ENCODE measurements at regions not wholly inside any gene's neighbourhood (a gene's known extent, or its start where the extent isn't known, plus 50 kb on each side); places are given as distances from the start of the nearest gene placed in this dataset.

DNA sequence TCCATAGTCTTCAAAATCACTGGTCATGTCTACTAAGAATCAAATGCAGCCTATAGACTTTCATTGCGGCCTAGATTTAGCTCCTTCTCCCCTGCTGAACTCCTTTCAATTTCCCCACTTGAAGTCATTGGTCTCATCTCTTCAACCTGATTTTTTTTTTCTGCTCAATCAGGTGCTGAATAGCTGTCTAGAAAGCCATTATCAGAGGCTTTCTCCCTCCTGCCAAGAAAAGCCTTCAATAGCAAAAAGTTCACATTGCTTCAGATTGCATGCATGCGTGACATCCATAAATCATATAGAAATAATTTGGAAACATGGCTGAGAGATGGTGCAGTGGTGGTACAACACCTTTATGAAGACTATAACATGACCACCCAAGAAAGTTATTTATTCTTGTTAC lies 316.2 kb downstream of the PLK2 start:
- Histone ChIP-seq H3K9ac (no peak overlapping the region), H3K27ac (ENCODE audit: low read depth in 2 of 2, low read length in 1 of 2) (no peak overlapping the region), H3K79me2 (ENCODE audit: insufficient read depth) (no peaks in the 10 kb centered on the region), H3K36me3 (replicated peaks in 1 of 2; ENCODE audit: control insufficient read depth in 1 of 2, insufficient read depth in 2 of 2, low read length in 1 of 2) (no peaks in the 10 kb centered on the region), H3K9me2 (no peaks in the 10 kb centered on the region), H3F3A (replicated peaks; ENCODE audit: insufficient read depth) (no peaks in the 10 kb centered on the region), H3K4me3 (ENCODE audit: low read depth in 2 of 2, low read length in 1 of 2) (no peak overlapping the region), H3K4me1 (ENCODE audit: control insufficient read depth in 1 of 2, insufficient read depth in 2 of 2, low read depth in 1 of 2, low read length in 1 of 2) (no peaks in the 10 kb centered on the region; a peak in 1 of 4 replicates), H3K9me3 (no peaks in the 10 kb centered on the region), H3K4me2 (no peak overlapping the region), H4K20me1 (ENCODE audit: insufficient read depth) (no peaks in the 10 kb centered on the region), H3K27me3 (ENCODE audit: insufficient read depth) (no peaks in the 10 kb centered on the region), H2AFZ (ENCODE audit: low read depth) (no peak overlapping the region)
- POLR2A ChIA-PET = no interaction called here
- TF ChIP-seq CHD2 (IDR thresholded peaks at IDR 0.05; ENCODE audit: low read length, partially characterized antibody) (no peak), RCOR1 (IDR thresholded peaks at IDR 0.05; ENCODE audit: low read length) (no peak)
- TF ChIP-seq, protein P1, sequence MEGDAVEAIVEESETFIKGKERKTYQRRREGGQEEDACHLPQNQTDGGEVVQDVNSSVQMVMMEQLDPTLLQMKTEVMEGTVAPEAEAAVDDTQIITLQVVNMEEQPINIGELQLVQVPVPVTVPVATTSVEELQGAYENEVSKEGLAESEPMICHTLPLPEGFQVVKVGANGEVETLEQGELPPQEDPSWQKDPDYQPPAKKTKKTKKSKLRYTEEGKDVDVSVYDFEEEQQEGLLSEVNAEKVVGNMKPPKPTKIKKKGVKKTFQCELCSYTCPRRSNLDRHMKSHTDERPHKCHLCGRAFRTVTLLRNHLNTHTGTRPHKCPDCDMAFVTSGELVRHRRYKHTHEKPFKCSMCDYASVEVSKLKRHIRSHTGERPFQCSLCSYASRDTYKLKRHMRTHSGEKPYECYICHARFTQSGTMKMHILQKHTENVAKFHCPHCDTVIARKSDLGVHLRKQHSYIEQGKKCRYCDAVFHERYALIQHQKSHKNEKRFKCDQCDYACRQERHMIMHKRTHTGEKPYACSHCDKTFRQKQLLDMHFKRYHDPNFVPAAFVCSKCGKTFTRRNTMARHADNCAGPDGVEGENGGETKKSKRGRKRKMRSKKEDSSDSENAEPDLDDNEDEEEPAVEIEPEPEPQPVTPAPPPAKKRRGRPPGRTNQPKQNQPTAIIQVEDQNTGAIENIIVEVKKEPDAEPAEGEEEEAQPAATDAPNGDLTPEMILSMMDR (IDR thresholded peaks at IDR 0.05) = no peak
- CTCF ChIA-PET = no interaction called here
- WGBS (ENCODE audit: low lambda C conversion rate) = 98% methylated on average over 2 of the region's 2 CpGs
- DNase-seq = no peak

DNA sequence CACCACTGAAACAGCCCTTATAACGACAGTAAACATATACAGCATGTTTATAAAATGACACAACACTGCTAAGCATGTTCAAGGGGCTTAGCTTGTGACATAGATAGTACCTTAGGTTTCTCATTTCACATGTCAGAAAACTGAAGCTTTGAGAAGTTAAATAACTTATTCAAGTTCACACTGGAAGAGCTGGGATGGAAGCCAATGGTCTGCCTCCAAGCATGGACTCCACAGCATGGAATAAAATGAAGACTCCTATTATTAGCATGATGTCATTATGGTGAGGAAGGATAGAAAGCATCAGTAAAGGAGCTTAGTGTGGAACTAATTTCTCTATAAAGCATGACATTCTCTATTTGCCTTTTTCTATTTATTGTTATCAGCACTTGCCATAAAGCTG lies 316.7 kb downstream of the PLK2 start:
- no peaks in the 10 kb centered on the region for H3K27me3 ChIP-seq (ENCODE audit: insufficient read depth)
- no peaks in the 10 kb centered on the region for H3K9me3 ChIP-seq
- H3K9ac ChIP-seq = no peak overlapping the region
- no peak overlapping the region for H2AFZ ChIP-seq (ENCODE audit: low read depth)
- no peaks in the 10 kb centered on the region for H3K36me3 ChIP-seq (replicated peaks in 1 of 2; ENCODE audit: control insufficient read depth in 1 of 2, insufficient read depth in 2 of 2, low read length in 1 of 2)
- no peaks in the 10 kb centered on the region for H3F3A ChIP-seq (replicated peaks; ENCODE audit: insufficient read depth)
- H3K9me2 ChIP-seq = no peaks in the 10 kb centered on the region
- ChIA-PET CTCF (interaction anchor here (0.8 kb wide), 1 partner anchor 12 kb away, joined by 6 read pairs; no protein-coding TSS in a partner anchor), POLR2A (no interaction called here)
- H3K27ac ChIP-seq (ENCODE audit: low read depth in 2 of 2, low read length in 1 of 2) = no peak overlapping the region
- no peaks in the 10 kb centered on the region for H3K79me2 ChIP-seq (ENCODE audit: insufficient read depth)
- H3K4me1 ChIP-seq (ENCODE audit: control insufficient read depth in 1 of 2, insufficient read depth in 2 of 2, low read depth in 1 of 2, low read length in 1 of 2) = no peaks in the 10 kb centered on the region; a peak in 1 of 4 replicates
- DNase-seq = no peak
- no peaks in the 10 kb centered on the region for H4K20me1 ChIP-seq (ENCODE audit: insufficient read depth)
- no peak for TF ChIP-seq EP300 (IDR thresholded peaks at IDR 0.05; ENCODE audit: borderline replicate concordance in 1 of 2, low read depth in 1 of 2, low read length in 1 of 2)
- no peak for TF ChIP-seq POLR2AphosphoS5 (IDR thresholded peaks at IDR 0.05; ENCODE audit: low read depth, low read length)
- TF ChIP-seq TAF1 (IDR thresholded peaks at IDR 0.05; ENCODE audit: borderline replicate concordance, low read depth, low read length) = no peak
- no peak for TF ChIP-seq TEAD4 (IDR thresholded peaks at IDR 0.05; ENCODE audit: borderline replicate concordance, insufficient read depth)
- TF ChIP-seq JUND (IDR thresholded peaks at IDR 0.05) = no peak
- WGBS (ENCODE audit: low lambda C conversion rate) = 79% methylated on average over 1 of the region's 1 CpG
- no peak overlapping the region for H3K4me2 ChIP-seq
- H3K4me3 ChIP-seq (ENCODE audit: low read depth in 2 of 2, low read length in 1 of 2) = no peak overlapping the region

- no peaks in the 10 kb centered on the region for H3K36me3 ChIP-seq (replicated peaks in 1 of 2; ENCODE audit: control insufficient read depth in 1 of 2, insufficient read depth in 2 of 2, low read length in 1 of 2)
- H3K9ac ChIP-seq = no peak overlapping the region
- H3K4me3 ChIP-seq (ENCODE audit: low read depth in 2 of 2, low read length in 1 of 2) = no peak overlapping the region
- H2AFZ ChIP-seq (ENCODE audit: low read depth) = no peak overlapping the region
- no peaks in the 10 kb centered on the region for H3K79me2 ChIP-seq (ENCODE audit: insufficient read depth)
- no peak for DNase-seq
- POLR2A ChIA-PET = no interaction called here
- 95% methylated on average over 2 of the region's 2 CpGs for WGBS (ENCODE audit: low lambda C conversion rate)
- H3K9me3 ChIP-seq = no peaks in the 10 kb centered on the region
- H4K20me1 ChIP-seq (ENCODE audit: insufficient read depth) = no peaks in the 10 kb centered on the region
- no peaks in the 10 kb centered on the region for H3K27me3 ChIP-seq (ENCODE audit: insufficient read depth)
- H3K4me1 ChIP-seq (ENCODE audit: control insufficient read depth in 1 of 2, insufficient read depth in 2 of 2, low read depth in 1 of 2, low read length in 1 of 2) = peaks cover 6 to 7% of the 10 kb centered on the region in 2 experiments
- no peak overlapping the region for H3K4me2 ChIP-seq
- CTCF ChIA-PET = no interaction called here
- no peaks in the 10 kb centered on the region for H3K9me2 ChIP-seq
- no peak overlapping the region for H3K27ac ChIP-seq (ENCODE audit: low read depth in 2 of 2, low read length in 1 of 2)
- peaks cover 6% of the 10 kb centered on the region for H3F3A ChIP-seq (replicated peaks; ENCODE audit: insufficient read depth)
- no peak for TF ChIP-seq SMC3 (IDR thresholded peaks at IDR 0.05; ENCODE audit: low read depth, low read length)
- TF ChIP-seq MXI1 (IDR thresholded peaks at IDR 0.05; ENCODE audit: low read depth, low read length) = no peak
- TF ChIP-seq TAF1 (IDR thresholded peaks at IDR 0.05; ENCODE audit: borderline replicate concordance, low read depth, low read length) = no peak
- no peak for TF ChIP-seq EZH2phosphoT487 (IDR thresholded peaks at IDR 0.05; ENCODE audit: borderline replicate concordance, low read depth)
- TF ChIP-seq, protein P2, sequence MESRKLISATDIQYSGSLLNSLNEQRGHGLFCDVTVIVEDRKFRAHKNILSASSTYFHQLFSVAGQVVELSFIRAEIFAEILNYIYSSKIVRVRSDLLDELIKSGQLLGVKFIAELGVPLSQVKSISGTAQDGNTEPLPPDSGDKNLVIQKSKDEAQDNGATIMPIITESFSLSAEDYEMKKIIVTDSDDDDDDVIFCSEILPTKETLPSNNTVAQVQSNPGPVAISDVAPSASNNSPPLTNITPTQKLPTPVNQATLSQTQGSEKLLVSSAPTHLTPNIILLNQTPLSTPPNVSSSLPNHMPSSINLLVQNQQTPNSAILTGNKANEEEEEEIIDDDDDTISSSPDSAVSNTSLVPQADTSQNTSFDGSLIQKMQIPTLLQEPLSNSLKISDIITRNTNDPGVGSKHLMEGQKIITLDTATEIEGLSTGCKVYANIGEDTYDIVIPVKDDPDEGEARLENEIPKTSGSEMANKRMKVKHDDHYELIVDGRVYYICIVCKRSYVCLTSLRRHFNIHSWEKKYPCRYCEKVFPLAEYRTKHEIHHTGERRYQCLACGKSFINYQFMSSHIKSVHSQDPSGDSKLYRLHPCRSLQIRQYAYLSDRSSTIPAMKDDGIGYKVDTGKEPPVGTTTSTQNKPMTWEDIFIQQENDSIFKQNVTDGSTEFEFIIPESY (IDR thresholded peaks at IDR 0.05; ENCODE audit: borderline replicate concordance, low read depth) = no peak
- no peak for TF ChIP-seq EP300 (IDR thresholded peaks at IDR 0.05; ENCODE audit: borderline replicate concordance in 1 of 2, low read depth in 1 of 2, low read length in 1 of 2)
- TF ChIP-seq YY1 (IDR thresholded peaks at IDR 0.05; ENCODE audit: low read depth) = no peak
- TF ChIP-seq FOXM1 (IDR thresholded peaks at IDR 0.05; ENCODE audit: low read depth) = no peak
- TF ChIP-seq GABPA (IDR thresholded peaks at IDR 0.05; ENCODE audit: low read depth) = no peak
- TF ChIP-seq, protein P3, sequence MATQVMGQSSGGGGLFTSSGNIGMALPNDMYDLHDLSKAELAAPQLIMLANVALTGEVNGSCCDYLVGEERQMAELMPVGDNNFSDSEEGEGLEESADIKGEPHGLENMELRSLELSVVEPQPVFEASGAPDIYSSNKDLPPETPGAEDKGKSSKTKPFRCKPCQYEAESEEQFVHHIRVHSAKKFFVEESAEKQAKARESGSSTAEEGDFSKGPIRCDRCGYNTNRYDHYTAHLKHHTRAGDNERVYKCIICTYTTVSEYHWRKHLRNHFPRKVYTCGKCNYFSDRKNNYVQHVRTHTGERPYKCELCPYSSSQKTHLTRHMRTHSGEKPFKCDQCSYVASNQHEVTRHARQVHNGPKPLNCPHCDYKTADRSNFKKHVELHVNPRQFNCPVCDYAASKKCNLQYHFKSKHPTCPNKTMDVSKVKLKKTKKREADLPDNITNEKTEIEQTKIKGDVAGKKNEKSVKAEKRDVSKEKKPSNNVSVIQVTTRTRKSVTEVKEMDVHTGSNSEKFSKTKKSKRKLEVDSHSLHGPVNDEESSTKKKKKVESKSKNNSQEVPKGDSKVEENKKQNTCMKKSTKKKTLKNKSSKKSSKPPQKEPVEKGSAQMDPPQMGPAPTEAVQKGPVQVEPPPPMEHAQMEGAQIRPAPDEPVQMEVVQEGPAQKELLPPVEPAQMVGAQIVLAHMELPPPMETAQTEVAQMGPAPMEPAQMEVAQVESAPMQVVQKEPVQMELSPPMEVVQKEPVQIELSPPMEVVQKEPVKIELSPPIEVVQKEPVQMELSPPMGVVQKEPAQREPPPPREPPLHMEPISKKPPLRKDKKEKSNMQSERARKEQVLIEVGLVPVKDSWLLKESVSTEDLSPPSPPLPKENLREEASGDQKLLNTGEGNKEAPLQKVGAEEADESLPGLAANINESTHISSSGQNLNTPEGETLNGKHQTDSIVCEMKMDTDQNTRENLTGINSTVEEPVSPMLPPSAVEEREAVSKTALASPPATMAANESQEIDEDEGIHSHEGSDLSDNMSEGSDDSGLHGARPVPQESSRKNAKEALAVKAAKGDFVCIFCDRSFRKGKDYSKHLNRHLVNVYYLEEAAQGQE (IDR thresholded peaks at IDR 0.05; ENCODE audit: low read depth, low read length) = no peak
Observed at GRCh38 chr5:58138791-58139190, 321.1 kb downstream of the PLK2 start.
